Hematopoietic multipotent progenitor cell treated with erythropoietin and hydrocortisone succinate and interleukin-3 and kit ligand, for 6 days (in vitro differentiated cells): ENCODE measurements at regions not wholly inside any gene's neighbourhood (a gene's known extent, or its start where the extent isn't known, plus 50 kb on each side); places are given as distances from the start of the nearest gene placed in this dataset.

Experiments used
- DNase-seq: peaks from one replicate; pipeline ENCODE4 v3.0.0-alpha.2; 2015

- no peak for DNase-seq
Measured at GRCh38 chr18:45503990-45504389, 111.3 kb upstream of the SLC14A2 start.

DNA sequence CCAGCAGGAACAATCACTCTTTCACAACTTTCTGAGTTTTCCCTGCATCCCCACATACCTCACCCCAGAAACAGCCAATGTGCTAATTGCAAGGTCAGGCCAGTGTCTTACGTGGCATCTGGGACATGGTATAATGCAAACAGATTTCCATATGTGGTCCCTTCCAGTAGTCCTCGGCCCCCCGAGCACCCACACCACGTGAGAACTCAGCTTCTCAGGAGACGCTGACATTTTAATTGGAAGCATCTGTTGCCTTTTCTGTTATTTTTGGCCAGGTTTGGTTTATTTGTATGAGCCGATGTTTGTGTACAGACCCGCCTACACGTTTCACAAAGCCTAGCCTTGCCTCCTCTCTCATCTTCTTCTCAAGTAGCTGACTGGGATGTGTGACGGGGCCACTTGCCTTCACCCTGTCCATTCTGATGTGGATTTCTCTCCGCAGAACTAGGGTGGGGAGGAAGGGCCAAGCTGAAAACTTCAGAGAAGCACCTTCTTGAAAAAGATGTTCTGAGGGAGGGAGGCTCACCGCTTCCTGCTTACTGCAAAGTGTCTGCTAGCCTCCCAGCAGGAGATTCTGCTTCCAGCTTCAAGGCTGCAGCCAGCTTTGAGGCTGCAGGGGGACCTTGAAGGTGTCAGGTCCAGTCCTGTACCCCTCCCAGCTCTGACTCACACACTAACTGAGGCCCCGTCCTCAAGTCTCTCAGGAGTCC lies 109.6 kb upstream of the SLC14A2 start:
- DNase-seq = no peak

DNA sequence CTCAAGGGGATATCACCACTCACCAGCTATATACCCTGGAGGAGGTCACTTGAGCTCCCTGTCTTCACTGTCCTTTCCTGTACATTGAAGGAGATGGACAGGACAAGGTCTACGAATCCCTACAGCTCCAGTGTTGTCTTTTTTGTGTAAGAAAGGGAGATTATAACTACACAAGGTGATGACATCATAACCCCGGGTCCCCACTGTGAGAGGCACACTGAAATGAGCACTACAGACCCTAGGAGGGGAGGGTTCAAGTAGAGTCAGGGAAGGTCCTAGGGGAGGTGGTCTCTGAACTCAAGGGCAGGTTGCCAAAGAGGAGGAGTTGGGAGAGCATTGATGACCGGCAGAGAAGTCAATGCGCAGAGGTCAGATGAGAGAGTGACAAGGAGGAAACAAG lies 108.3 kb upstream of the SLC14A2 start:
- DNase-seq = no peak

- DNase-seq = no peak
Measured at GRCh38 chr18:45509535-45509934, 105.7 kb upstream of the SLC14A2 start.

- DNase-seq = no peak
Measured at GRCh38 chr18:45510656-45511055, 104.6 kb upstream of the SLC14A2 start.

GRCh38 chr18:45512363-45512953 lies 102.8 kb upstream of the SLC14A2 start:
- DNase-seq = no peak

DNA sequence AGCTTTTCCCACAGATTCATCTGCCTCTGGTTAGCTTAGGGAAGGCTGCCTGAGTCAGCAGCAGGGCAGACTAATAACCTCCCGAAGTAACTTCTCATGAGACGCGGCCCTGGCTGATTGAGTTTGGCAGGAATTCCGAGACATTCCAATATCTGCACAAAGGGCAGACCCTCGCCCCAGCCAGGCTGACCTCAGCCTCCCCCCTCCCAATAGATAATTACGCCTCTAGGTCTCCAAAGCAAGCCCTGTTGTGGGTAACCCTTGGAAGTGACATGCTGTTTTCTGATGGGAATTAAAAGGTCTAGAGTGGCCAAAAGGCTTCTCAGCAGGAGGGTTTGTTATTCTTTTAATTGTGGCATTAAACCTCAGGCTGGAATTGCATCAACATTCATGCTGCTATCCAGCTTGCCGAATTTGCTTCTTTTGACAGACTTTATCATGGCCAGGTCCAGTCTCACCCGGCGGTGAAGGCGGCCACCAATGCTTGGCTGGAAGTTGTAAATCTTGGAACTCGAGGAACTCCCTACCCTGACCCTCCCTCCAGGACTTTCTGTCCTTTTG lies 98.0 kb upstream of the SLC14A2 start:
- DNase-seq = no peak

GRCh38 chr18:45518311-45519155 lies 96.7 kb upstream of the SLC14A2 start:
- no peak for DNase-seq

DNA sequence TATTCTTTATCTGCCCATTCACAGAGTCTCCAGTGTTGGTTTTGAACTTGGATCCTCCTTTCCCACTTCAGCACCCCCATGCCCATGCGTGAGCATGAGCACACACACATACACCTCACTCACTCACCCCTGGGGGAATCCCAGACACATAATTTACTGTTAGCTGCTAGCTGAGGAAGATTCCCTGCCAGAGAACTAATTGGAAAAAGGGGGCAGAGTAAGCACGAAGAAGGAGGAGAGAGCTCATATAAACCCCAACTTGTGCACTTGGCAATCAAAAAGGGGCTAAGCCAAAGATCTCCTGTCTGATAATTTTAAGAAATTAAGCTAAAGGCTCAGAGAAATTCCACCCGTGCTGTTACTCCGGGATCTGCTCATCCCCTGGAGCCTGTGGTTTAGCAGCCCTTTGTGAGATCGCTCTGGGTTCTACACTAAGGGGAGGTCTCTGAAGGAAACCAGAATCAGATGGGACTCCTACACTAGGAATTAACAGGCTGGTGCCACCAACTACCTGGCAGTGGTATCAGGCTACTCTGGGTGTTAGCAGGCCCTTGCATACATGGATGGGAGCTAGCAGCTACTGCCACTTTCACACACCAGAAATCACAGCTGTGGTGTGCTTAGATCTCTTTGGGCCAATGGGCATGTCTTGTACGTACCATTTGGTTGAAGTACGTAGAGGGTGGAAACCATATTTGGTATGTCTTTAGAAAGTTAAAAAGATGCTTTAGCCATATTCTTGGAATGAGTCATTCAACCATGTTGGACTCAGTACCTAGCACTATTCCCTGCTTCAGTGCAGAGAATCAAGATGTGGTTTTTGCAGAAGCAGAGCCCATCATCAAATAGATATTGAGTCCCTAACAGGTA lies 95.6 kb upstream of the SLC14A2 start:
- DNase-seq = no peak

DNA sequence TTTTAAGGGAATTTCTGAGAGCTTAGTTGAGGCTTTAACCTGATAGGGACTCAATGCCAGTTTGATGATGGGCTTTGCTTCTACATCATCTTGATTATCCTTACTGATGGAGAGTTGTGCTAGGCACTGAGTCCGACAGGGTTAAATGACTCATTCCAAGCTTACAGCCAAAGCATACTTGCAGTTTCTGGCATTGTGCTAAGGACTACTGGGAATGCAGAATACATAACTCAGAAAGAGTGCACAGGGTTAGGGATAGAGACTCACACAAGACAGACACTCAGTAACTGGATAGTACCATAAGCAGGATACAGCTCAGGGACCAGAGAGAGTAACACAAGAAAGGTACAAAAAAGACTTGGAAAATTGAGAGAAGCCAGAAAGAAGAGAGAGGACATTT lies 94.1 kb upstream of the SLC14A2 start:
- DNase-seq = no peak

- no peak for DNase-seq
Measured at GRCh38 chr18:45521777-45522176, 93.5 kb upstream of the SLC14A2 start.

GRCh38 chr18:45522371-45522770 lies 92.9 kb upstream of the SLC14A2 start:
- no peak for DNase-seq

- no peak for DNase-seq
Measured at GRCh38 chr18:45525301-45525700, 90.0 kb upstream of the SLC14A2 start.

DNA sequence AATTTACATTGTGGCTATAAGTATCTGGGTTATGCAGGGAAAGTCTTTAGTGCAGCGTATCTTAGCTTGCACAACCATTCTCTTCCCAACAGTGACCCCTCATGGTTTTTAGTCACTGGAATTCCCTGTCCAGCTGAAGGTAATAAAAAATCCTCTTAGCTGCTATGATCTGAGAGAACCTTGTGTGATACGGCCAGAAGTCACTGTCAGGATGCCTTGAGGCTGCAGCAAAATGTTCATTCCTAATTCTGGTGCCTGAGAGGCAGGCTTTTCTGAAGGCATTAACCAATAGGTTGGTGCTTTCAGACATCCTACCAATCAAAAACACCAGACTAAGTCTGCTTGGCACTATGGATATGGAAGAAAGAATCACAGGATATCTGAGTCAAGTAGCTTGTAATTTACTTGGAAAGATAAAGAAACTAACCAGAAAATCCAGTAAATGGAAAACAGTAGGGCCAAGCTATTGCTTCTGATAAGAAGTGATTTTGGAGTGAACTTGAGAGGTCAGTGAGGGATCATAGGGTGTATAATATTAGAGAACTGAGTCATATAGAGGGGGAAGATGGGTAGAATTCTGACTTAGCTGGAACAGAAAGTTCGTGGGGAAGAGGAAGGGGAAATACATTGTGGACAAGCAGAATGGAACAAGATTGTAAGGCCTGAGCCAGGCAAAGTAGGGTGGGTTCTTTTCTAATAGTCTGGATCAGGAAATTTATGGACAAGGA lies 89.0 kb upstream of the SLC14A2 start:
- no peak for DNase-seq

GRCh38 chr18:45527891-45528290 lies 87.4 kb upstream of the SLC14A2 start:
- DNase-seq = no peak

- DNase-seq = peak; percentile 19
Measured at GRCh38 chr18:45528712-45529336, 86.5 kb upstream of the SLC14A2 start.

DNA sequence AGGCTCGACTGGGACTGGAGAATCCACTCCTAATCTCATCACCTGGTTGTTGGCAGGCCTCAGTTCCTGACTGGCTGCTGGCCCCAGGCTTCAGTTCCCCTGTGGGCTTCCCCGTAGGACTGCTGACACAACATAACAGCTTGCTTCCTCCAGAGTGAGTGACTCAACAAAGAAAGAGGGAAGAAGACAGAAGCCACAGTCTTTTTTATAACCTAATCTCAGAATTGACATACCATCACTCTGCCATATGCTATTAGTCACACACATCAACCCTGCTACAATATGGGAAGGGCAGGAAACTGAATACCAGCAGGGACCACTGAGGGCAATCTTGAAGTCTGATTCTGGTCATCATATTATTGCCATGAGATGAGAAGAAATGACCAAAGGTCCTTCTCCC lies 76.8 kb upstream of the SLC14A2 start:
- DNase-seq = no peak

GRCh38 chr18:45539491-45539891 lies 75.8 kb upstream of the SLC14A2 start:
- DNase-seq = no peak

DNA sequence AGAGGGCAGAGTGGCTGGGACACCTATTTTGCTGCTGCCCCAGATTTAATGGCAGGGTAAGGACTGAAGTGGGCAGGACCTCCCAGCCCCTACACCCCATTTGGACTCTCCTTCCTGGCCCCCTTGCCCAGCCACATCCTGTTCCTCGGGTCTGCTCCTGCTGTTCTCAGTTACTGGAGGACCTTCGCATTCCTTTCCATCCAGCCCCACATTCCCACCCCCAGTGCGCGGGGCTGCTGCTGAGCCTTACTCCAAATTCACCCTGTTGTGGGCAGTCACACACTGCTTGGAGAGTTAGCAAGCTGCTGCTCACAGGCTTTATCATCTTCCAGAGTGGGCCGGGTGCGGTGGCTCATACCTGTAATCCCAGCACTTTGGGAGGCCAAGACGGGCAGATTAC lies 75.2 kb upstream of the SLC14A2 start:
- no peak for DNase-seq

- DNase-seq = no peak
Measured at GRCh38 chr18:45541421-45541820, 73.9 kb upstream of the SLC14A2 start.

DNA sequence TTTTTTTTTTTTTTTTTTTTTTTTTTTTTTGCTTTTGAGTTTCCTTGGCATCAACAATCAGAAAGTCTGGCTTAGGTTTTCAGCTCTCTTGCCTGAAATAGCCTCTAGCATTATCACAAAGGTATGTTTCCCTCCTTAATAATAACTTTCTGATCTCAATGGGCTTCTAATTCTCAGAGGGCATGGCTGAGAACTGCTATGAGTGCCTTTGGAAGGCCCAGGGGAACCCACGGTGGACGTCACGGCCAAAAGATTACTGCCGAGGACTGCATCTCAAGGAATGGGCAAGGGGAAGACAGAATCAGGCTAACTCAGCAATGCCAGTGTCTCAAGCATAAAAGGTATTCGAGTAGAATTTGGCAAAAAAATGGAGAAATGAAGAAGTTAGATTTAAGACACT lies 73.2 kb upstream of the SLC14A2 start:
- DNase-seq = no peak

DNA sequence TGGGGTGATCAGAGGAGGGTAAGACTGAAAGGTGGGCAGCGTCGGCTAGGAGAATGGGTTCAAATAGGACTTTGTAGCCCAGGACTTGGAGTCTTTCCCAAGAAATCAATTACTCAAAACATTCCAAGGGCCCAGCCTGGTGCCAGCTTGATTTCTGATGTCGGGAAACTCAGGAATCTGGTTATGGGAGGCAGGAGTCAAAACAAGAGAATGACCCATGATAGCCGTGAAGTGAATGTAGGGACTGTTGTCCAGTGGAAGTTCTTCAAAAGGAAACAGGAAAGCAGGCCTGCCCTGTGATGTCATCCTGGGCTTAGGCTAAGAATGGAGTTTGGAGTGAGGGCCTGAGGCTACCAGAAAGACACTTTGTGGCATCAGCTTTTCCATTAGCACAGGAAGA lies 67.4 kb upstream of the SLC14A2 start:
- no peak for DNase-seq
